ENCODE measurements at regions not wholly inside any gene's neighbourhood (a gene's known extent, or its start where the extent isn't known, plus 50 kb on each side); places are given as distances from the start of the nearest gene placed in this dataset.

GRCh38 chr7:81529785-81530184, 240.1 kb downstream of the HGF start:
- DNase-seq (ENCODE audit: low read depth) = no peak
- TF ChIP-seq CTCF (IDR thresholded peaks at IDR 0.05; ENCODE audit: control insufficient read depth, insufficient read depth, low read depth, low read length, missing control alignments) = no peak
- H3K4me3 ChIP-seq (ENCODE audit: control insufficient read depth, low read depth, low read length) = no peak overlapping the region

GRCh38 chr7:81527651-81528050, 242.2 kb downstream of the HGF start:
- no peak for DNase-seq (ENCODE audit: low read depth)
- H3K4me3 ChIP-seq (ENCODE audit: control insufficient read depth, low read depth, low read length) = no peak overlapping the region

GRCh38 chr7:81526971-81527370, 242.9 kb downstream of the HGF start:
- DNase-seq (ENCODE audit: low read depth) = no peak
- no peak for TF ChIP-seq CTCF (IDR thresholded peaks at IDR 0.05; ENCODE audit: control insufficient read depth, insufficient read depth, low read depth, low read length, missing control alignments)
- H3K4me3 ChIP-seq (ENCODE audit: control insufficient read depth, low read depth, low read length) = no peak overlapping the region

More at GRCh38 chr7:81527651-81528050, 242.2 kb downstream of the HGF start:
- TF ChIP-seq CTCF (IDR thresholded peaks at IDR 0.05; ENCODE audit: control insufficient read depth, insufficient read depth, low read depth, low read length, missing control alignments) = peak; percentile 27

- no peak for DNase-seq (ENCODE audit: low read depth)
These were observed 244.0 kb downstream of the HGF start for GRCh38 chr7:81525841-81526240.

GRCh38 chr7:81519886-81520285, 250.0 kb downstream of the HGF start:
- no peak for TF ChIP-seq CTCF (IDR thresholded peaks at IDR 0.05; ENCODE audit: control insufficient read depth, insufficient read depth, low read depth, low read length, missing control alignments)
- H3K4me3 ChIP-seq (ENCODE audit: control insufficient read depth, low read depth, low read length) = no peak overlapping the region
- no peak for DNase-seq (ENCODE audit: low read depth)

More at GRCh38 chr7:81525841-81526240, 244.0 kb downstream of the HGF start:
- H3K4me3 ChIP-seq (ENCODE audit: control insufficient read depth, low read depth, low read length) = no peak overlapping the region
- no peak for TF ChIP-seq CTCF (IDR thresholded peaks at IDR 0.05; ENCODE audit: control insufficient read depth, insufficient read depth, low read depth, low read length, missing control alignments)

GRCh38 chr7:81516898-81517297, 252.9 kb downstream of the HGF start:
- no peak overlapping the region for H3K4me3 ChIP-seq (ENCODE audit: control insufficient read depth, low read depth, low read length)
- no peak for TF ChIP-seq CTCF (IDR thresholded peaks at IDR 0.05; ENCODE audit: control insufficient read depth, insufficient read depth, low read depth, low read length, missing control alignments)
- no peak for DNase-seq (ENCODE audit: low read depth)

- no peak for DNase-seq (ENCODE audit: low read depth)
- no peak overlapping the region for H3K4me3 ChIP-seq (ENCODE audit: control insufficient read depth, low read depth, low read length)
- TF ChIP-seq CTCF (IDR thresholded peaks at IDR 0.05; ENCODE audit: control insufficient read depth, insufficient read depth, low read depth, low read length, missing control alignments) = no peak
These were observed 254.8 kb downstream of the HGF start for GRCh38 chr7:81515009-81515408.
